ENCODE measurements at regions not wholly inside any gene's neighbourhood (a gene's known extent, or its start where the extent isn't known, plus 50 kb on each side); places are given as distances from the start of the nearest gene placed in this dataset.

- Histone ChIP-seq H3K36me3 (no peaks in the 10 kb centered on the region), H3K27me3 (ENCODE audit: low read depth) (no peaks in the 10 kb centered on the region), H3K9me3 (replicated peaks) (peaks cover 10% of the 10 kb centered on the region), H3K4me1 (no peaks in the 10 kb centered on the region), H3K27ac (replicated peaks) (no peak overlapping the region), H3K4me3 (no peak overlapping the region)
- TF ChIP-seq CTCF (IDR thresholded peaks at IDR 0.05; ENCODE audit: borderline replicate concordance), result no peak
- intact Hi-C loops (cut with micrococcal nuclease), result no loop called here
- no peak for DNase-seq
Observed at GRCh38 chr14:79967001-79967400, 244.3 kb downstream of the DIO2 start.

DNA sequence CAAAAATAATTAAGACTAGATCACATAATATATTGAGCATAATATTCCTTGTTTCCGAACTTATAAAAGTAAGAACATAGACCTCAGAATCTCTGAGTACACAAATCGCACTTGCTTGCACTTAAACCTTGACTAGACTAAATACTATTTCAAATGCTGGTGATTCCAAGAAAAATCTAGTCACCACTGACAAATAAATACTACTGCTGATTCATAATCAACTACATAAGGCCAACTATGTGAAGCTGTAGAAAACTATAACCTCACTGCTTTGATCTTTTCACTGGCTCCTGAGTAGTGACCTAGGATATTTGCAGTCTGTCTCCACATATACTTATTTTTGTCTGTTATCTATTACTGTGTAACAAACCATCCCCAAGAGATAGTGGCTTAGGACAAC, 245.4 kb downstream of the DIO2 start:
- no peak for DNase-seq
- intact Hi-C loops (cut with micrococcal nuclease), result no loop called here
- Histone ChIP-seq H3K4me1 (no peaks in the 10 kb centered on the region), H3K27me3 (ENCODE audit: low read depth) (no peaks in the 10 kb centered on the region), H3K36me3 (no peaks in the 10 kb centered on the region), H3K27ac (replicated peaks) (no peak overlapping the region), H3K4me3 (no peak overlapping the region), H3K9me3 (replicated peaks) (peaks cover 10% of the 10 kb centered on the region)
- TF ChIP-seq CTCF (IDR thresholded peaks at IDR 0.05; ENCODE audit: borderline replicate concordance), result no peak

GRCh38 chr14:79961197-79961596, 250.1 kb downstream of the DIO2 start:
- intact Hi-C loops (cut with micrococcal nuclease), result no loop called here
- no peak for DNase-seq
- Histone ChIP-seq H3K36me3 (no peaks in the 10 kb centered on the region), H3K4me3 (no peak overlapping the region), H3K27ac (replicated peaks) (no peak overlapping the region), H3K27me3 (ENCODE audit: low read depth) (no peaks in the 10 kb centered on the region), H3K9me3 (replicated peaks) (peaks cover 22% of the 10 kb centered on the region), H3K4me1 (no peaks in the 10 kb centered on the region)
- TF ChIP-seq CTCF (IDR thresholded peaks at IDR 0.05; ENCODE audit: borderline replicate concordance), result no peak

DNA sequence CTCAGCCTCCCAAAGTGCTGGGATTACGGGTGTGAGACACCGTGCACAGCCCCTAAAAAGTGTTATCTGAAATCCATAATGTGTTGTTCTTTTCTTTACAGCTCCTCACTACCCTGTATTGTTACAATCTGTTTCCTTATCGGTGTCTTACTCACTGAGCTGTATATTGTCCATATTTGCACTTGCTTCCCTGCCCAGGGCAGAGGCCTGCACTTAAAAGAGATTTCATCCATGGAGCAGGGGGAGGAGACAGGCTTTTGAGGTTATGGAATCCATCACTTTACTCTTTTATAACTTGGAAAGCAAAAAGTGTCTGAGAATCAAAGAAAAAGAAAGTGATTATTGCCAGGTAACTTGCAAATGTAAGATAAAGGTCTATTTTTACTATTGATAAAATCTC, 251.0 kb downstream of the DIO2 start:
- DNase-seq, result no peak
- intact Hi-C loops (cut with micrococcal nuclease), result no loop called here
- Histone ChIP-seq H3K4me1 (no peaks in the 10 kb centered on the region), H3K9me3 (replicated peaks) (peaks cover 31% of the 10 kb centered on the region), H3K4me3 (no peak overlapping the region), H3K27me3 (ENCODE audit: low read depth) (no peaks in the 10 kb centered on the region), H3K36me3 (no peaks in the 10 kb centered on the region), H3K27ac (replicated peaks) (no peak overlapping the region)
- no peak for TF ChIP-seq CTCF (IDR thresholded peaks at IDR 0.05; ENCODE audit: borderline replicate concordance)

- H3K27ac ChIP-seq (replicated peaks), result no peak overlapping the region
- H3K9me3 ChIP-seq (replicated peaks), result peaks cover 37% of the 10 kb centered on the region
Observed at GRCh38 chr14:79951572-79951971, 259.7 kb downstream of the DIO2 start.

More at GRCh38 chr14:79951572-79951971, 259.7 kb downstream of the DIO2 start:
- intact Hi-C loops (cut with micrococcal nuclease), result no loop called here
- no peak overlapping the region for H3K4me3 ChIP-seq
- H3K4me1 ChIP-seq, result no peaks in the 10 kb centered on the region
- no peaks in the 10 kb centered on the region for H3K27me3 ChIP-seq (ENCODE audit: low read depth)
- TF ChIP-seq CTCF (IDR thresholded peaks at IDR 0.05; ENCODE audit: borderline replicate concordance), result no peak
- no peaks in the 10 kb centered on the region for H3K36me3 ChIP-seq
- DNase-seq, result no peak
